Left lobe of liver (tissue), 2 donors: ENCODE measurements at regions not wholly inside any gene's neighbourhood (a gene's known extent, or its start where the extent isn't known, plus 50 kb on each side); places are given as distances from the start of the nearest gene placed in this dataset.
A peak's percentile ranks its signal among the peaks of the same experiment; 100 is the strongest.
"Not testable (repeated sequence)": the region's sequence is repeated elsewhere in the genome, so short reads cannot be mapped to it uniquely, and the experiment has no call there.

Source experiments
- ATAC-seq: fragments of 200-7000 bp; cut with Tn5 transposase; one replicate; pipeline ENCODE4 v1.9.1; 2020; ENCODE audit warnings: mild to moderate bottlenecking, moderate library complexity
- DNase-seq: peaks from one replicate; pipeline ENCODE4 v3.0.0-alpha.2; 2020; ENCODE audit warnings: low spot score
- donor health status: DM: no; HTN: no; CAD: no; lungs with moderate emphysema.
- donor health status: DM: no; HTN: yes; CAD: no.

- DNase-seq (no peak), ATAC-seq (no peak)
Observed at GRCh38 chr4:169342906-169343564, 72.3 kb upstream of the SH3RF1 start.

GRCh38 chr4:169342159-169342860 is 71.6 kb upstream of the SH3RF1 start:
- ATAC-seq: peak; percentile 42
- no peak for DNase-seq

GRCh38 chr4:169341490-169341889 is 70.7 kb upstream of the SH3RF1 start:
- DNase-seq (no peak), ATAC-seq (no peak)

- ATAC-seq (no peak), DNase-seq (no peak)
Observed at GRCh38 chr4:169340834-169341233, 70.1 kb upstream of the SH3RF1 start.

GRCh38 chr4:169338241-169338640 is 67.5 kb upstream of the SH3RF1 start:
- ATAC-seq: no peak
- no peak for DNase-seq

GRCh38 chr4:169337510-169337909 is 66.8 kb upstream of the SH3RF1 start:
- no peak for ATAC-seq

GRCh38 chr4:169335331-169335730 is 64.6 kb upstream of the SH3RF1 start:
- DNase-seq (no peak), ATAC-seq (no peak)

More at GRCh38 chr4:169337510-169337909, 66.8 kb upstream of the SH3RF1 start:
- no peak for DNase-seq

GRCh38 chr4:169334335-169334734 is 63.6 kb upstream of the SH3RF1 start:
- DNase-seq: no peak
- no peak for ATAC-seq

GRCh38 chr4:169333265-169333664 is 62.5 kb upstream of the SH3RF1 start:
- peak; percentile 94 for ATAC-seq
- DNase-seq: peak; percentile 84

- ATAC-seq: no peak
- DNase-seq: no peak
Observed at GRCh38 chr4:169332583-169332982, 61.8 kb upstream of the SH3RF1 start.

GRCh38 chr4:169330811-169331210 is 60.1 kb upstream of the SH3RF1 start:
- no peak for DNase-seq
- no peak for ATAC-seq

- DNase-seq (no peak), ATAC-seq (no peak)
Observed at GRCh38 chr4:169330095-169330494, 59.3 kb upstream of the SH3RF1 start.

- peak; percentile 95 for ATAC-seq
- DNase-seq: no peak
Observed at GRCh38 chr4:169327951-169328350, 57.2 kb upstream of the SH3RF1 start.

GRCh38 chr4:169323925-169324324 is 53.2 kb upstream of the SH3RF1 start:
- ATAC-seq: not testable (repeated sequence)

GRCh38 chr4:169322833-169323232 is 52.1 kb upstream of the SH3RF1 start:
- not testable (repeated sequence) for ATAC-seq, DNase-seq

More at GRCh38 chr4:169323925-169324324, 53.2 kb upstream of the SH3RF1 start:
- not testable (repeated sequence) for DNase-seq
